Lung (tissue), 11 donors: ENCODE measurements at regions not wholly inside any gene's neighbourhood (a gene's known extent, or its start where the extent isn't known, plus 50 kb on each side); places are given as distances from the start of the nearest gene placed in this dataset.
"Not testable (repeated sequence)": the region's sequence is repeated elsewhere in the genome, so short reads cannot be mapped to it uniquely, and the experiment has no call there.

ENCODE experiments used
- ATAC-seq: fragments of 200-7000 bp; cut with Tn5 transposase; one replicate; pipeline ENCODE4 v1.9.1; 2020; ENCODE audit warnings: moderate number of reproducible peaks; ENCODE audit not compliant: insufficient read depth, low FRiP score
- DNase-seq, 3 donors: peaks; one replicate each; pipeline ENCODE4 v3.0.0-alpha.2; 2013 to 2017
- H3K27ac ChIP-seq, 2 donors: one replicate each; pipeline ENCODE4 v1.5.1; 2013; ENCODE audit warnings: mild to moderate bottlenecking in 2 of 2, moderate library complexity in 2 of 2, control low read depth in 1 of 2, inconsistent platforms in 1 of 2, low read depth in 1 of 2, low read length in 1 of 2
- H3K27me3 ChIP-seq, 3 donors: one replicate each; pipeline ENCODE4 v1.5.1; 2013; ENCODE audit warnings: low read length in 2 of 3; ENCODE audit not compliant: control insufficient read depth in 3 of 3, insufficient read depth in 3 of 3
- H3K36me3 ChIP-seq, 4 donors: one replicate each; pipeline ENCODE4 v1.5.1; 2013; ENCODE audit warnings: low read length in 4 of 4, mild to moderate bottlenecking in 1 of 4, moderate library complexity in 1 of 4; ENCODE audit not compliant: control insufficient read depth in 4 of 4, insufficient read depth in 4 of 4
- H3K4me1 ChIP-seq, 5 donors: one replicate each; pipeline ENCODE4 v1.5.1; 2013; ENCODE audit warnings: low read length in 5 of 5, mild to moderate bottlenecking in 2 of 5, moderate library complexity in 1 of 5; ENCODE audit not compliant: control insufficient read depth in 5 of 5, insufficient read depth in 5 of 5
- H3K4me3 ChIP-seq: one replicate; pipeline ENCODE4 v1.5.1; 2013; ENCODE audit warnings: mild to moderate bottlenecking, control low read depth, moderate library complexity
- H3K9ac ChIP-seq, 2 donors: one replicate each; pipeline ENCODE4 v1.5.1; 2013; ENCODE audit warnings: low read length in 2 of 2, control low read depth in 1 of 2; ENCODE audit not compliant: insufficient read depth in 1 of 2
- H3K9me3 ChIP-seq, 4 donors: one replicate each; pipeline ENCODE4 v1.5.1; 2013; ENCODE audit warnings: low read length in 3 of 4, mild to moderate bottlenecking in 1 of 4, moderate library complexity in 1 of 4; ENCODE audit not compliant: control insufficient read depth in 4 of 4, insufficient read depth in 3 of 4
- WGBS, 2 donors: extraction: QIAGEN DNeasy Blood & Tissue Kit; methylation state at CpG; one replicate each; pipeline ENCODE4 v1.1.7; 2013; 5-methylcytosine and 5-hydroxymethylcytosine counted together
- TF ChIP-seq, protein P1 (sequence below): IDR thresholded peaks from 2 replicates; pipeline ENCODE4 v1.5.1; 2012; ENCODE audit warnings: mild to moderate bottlenecking; ENCODE audit errors: control extremely low read depth, extremely low read depth
- donor health status: control.
- donor health status: control.
- donor health status: Bipolar disorder and iron deficiency.
- donor health status: healthy.
- donor health status: DM: yes; HTN: yes; CAD: no.

- no peaks in the 10 kb centered on the region for H3K27me3 ChIP-seq
- TF ChIP-seq, protein P1, sequence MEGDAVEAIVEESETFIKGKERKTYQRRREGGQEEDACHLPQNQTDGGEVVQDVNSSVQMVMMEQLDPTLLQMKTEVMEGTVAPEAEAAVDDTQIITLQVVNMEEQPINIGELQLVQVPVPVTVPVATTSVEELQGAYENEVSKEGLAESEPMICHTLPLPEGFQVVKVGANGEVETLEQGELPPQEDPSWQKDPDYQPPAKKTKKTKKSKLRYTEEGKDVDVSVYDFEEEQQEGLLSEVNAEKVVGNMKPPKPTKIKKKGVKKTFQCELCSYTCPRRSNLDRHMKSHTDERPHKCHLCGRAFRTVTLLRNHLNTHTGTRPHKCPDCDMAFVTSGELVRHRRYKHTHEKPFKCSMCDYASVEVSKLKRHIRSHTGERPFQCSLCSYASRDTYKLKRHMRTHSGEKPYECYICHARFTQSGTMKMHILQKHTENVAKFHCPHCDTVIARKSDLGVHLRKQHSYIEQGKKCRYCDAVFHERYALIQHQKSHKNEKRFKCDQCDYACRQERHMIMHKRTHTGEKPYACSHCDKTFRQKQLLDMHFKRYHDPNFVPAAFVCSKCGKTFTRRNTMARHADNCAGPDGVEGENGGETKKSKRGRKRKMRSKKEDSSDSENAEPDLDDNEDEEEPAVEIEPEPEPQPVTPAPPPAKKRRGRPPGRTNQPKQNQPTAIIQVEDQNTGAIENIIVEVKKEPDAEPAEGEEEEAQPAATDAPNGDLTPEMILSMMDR: no peak
- no peak overlapping the region for H3K27ac ChIP-seq
- peaks cover 0 to 4% (median 2%) of the 10 kb centered on the region in 4 donors for H3K9me3 ChIP-seq
- DNase-seq: no peak
- no peak for ATAC-seq
- no peak overlapping the region for H3K4me3 ChIP-seq
- no peaks in the 10 kb centered on the region for H3K36me3 ChIP-seq
- H3K9ac ChIP-seq: no peak overlapping the region
- no peaks in the 10 kb centered on the region for H3K4me1 ChIP-seq
- 76 to 79% methylated on average over 1 of the region's 1 CpG for WGBS, 2 donors
Observed at GRCh38 chr6:121732641-121733040, 297.2 kb downstream of the GJA1 start.

DNA sequence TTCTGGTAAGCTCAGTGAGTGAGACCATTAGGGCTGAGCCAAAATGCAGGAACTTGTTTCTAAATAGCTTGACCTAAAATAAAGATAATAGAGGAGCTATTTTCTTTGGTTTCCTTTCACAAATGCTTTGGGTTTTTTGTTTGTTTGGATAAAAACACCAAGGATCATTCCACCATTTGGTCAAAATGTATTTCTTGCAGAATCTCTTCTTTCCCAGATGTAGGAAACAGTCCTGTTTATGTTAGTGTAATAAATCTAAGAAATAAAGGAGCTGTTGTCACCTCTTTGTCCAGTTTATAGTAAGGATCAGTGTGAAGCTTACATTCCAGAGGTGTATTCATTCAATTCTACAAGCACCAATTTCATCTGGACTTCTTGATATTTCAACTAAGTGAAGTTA, 297.8 kb downstream of the GJA1 start:
- Histone ChIP-seq H3K4me3 (no peak overlapping the region), H3K27ac (no peak overlapping the region), H3K27me3 (no peaks in the 10 kb centered on the region), H3K9ac (no peak overlapping the region), H3K4me1 (no peaks in the 10 kb centered on the region), H3K36me3 (no peaks in the 10 kb centered on the region), H3K9me3 (peaks cover 0 to 4% (median 2%) of the 10 kb centered on the region in 4 donors)
- DNase-seq (no peak), ATAC-seq (no peak)
- TF ChIP-seq, protein P1: no peak

- H3K9me3 ChIP-seq, ATAC-seq, H3K27me3 ChIP-seq, H3K36me3 ChIP-seq, DNase-seq, H3K4me1 ChIP-seq, H3K9ac ChIP-seq, H3K4me3 ChIP-seq, H3K27ac ChIP-seq: not testable (repeated sequence)
- 88 to 93% methylated on average over 6 of the region's 6 CpGs for WGBS, 2 donors
Observed at GRCh38 chr6:121740188-121740587, 304.7 kb downstream of the GJA1 start.

- Histone ChIP-seq H3K4me1 (no peaks in the 10 kb centered on the region), H3K9ac (no peak overlapping the region), H3K4me3 (no peak overlapping the region), H3K36me3 (no peaks in the 10 kb centered on the region), H3K27ac (no peak overlapping the region), H3K27me3 (no peaks in the 10 kb centered on the region), H3K9me3 (no peaks in the 10 kb centered on the region)
- DNase-seq (no peak), ATAC-seq (no peak)
- TF ChIP-seq, protein P1: no peak
- WGBS, 2 donors: 94 to 97% methylated on average over 1 of the region's 1 CpG
Observed at GRCh38 chr6:121743691-121744090, 308.2 kb downstream of the GJA1 start.
